ENCODE measurements at regions not wholly inside any gene's neighbourhood (a gene's known extent, or its start where the extent isn't known, plus 50 kb on each side); places are given as distances from the start of the nearest gene placed in this dataset.

DNA sequence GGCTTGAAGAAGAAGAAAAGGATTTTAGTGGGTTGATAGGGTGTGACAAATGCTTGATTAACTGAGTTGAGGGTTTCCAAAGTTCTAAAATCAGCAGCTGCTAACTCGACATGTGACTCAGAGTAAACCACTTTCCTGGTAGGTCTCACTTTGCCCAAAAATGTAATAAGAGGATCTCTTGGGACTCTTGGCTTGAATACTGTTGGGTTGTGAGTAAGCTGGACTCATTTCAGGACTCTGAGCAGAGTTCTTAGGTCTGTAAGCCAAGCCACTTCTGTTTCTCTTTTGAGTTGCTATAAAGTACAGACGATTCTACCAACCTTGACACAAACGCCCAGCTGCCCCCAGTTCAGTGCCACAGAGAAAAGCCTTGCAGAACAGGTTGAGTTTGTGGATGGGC is 241.1 kb downstream of the ZNF621 start:
- Histone ChIP-seq H3K4me1 (no peaks in the 10 kb centered on the region), H3K36me3 (ENCODE audit: low read depth, missing control alignments) (no peaks in the 10 kb centered on the region), H3K9me3 (no peaks in the 10 kb centered on the region), H3K27me3 (no peaks in the 10 kb centered on the region), H3K27ac (no peak overlapping the region), H3K4me3 (no peak overlapping the region)
- intact Hi-C loops (cut with DNase I; ENCODE audit: low total_unique reads) = no loop called here
- 46 to 48% methylated on average over 3 of the region's 3 CpGs for WGBS, 2 donors
- TF ChIP-seq, protein P1, sequence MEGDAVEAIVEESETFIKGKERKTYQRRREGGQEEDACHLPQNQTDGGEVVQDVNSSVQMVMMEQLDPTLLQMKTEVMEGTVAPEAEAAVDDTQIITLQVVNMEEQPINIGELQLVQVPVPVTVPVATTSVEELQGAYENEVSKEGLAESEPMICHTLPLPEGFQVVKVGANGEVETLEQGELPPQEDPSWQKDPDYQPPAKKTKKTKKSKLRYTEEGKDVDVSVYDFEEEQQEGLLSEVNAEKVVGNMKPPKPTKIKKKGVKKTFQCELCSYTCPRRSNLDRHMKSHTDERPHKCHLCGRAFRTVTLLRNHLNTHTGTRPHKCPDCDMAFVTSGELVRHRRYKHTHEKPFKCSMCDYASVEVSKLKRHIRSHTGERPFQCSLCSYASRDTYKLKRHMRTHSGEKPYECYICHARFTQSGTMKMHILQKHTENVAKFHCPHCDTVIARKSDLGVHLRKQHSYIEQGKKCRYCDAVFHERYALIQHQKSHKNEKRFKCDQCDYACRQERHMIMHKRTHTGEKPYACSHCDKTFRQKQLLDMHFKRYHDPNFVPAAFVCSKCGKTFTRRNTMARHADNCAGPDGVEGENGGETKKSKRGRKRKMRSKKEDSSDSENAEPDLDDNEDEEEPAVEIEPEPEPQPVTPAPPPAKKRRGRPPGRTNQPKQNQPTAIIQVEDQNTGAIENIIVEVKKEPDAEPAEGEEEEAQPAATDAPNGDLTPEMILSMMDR (IDR thresholded peaks at IDR 0.05) = no peak
- TF ChIP-seq POLR2A (IDR thresholded peaks at IDR 0.05) = no peak
- DNase-seq = peak; percentile 20

DNA sequence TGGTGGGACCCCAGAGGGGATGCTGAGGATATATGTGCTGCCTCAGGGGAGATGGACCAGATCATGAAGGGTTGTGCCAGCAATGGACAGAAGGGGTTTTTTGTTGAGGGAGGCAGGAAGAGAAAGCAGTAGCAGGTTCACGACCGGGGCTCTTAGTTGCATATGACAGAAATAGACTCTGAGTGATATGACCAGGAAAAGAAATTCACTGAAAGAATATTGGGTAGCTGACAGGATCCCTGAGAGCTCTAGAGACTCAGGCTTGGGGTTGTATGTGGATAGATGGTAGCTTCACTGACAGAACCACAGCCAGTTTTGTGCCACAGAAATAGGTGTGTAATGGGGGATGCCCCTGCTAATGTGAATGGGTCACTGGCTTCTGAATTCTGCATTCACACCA is 241.6 kb downstream of the ZNF621 start:
- DNase-seq = no peak
- 85 to 87% methylated on average over 2 of the region's 2 CpGs for whole genome bisulfite sequencing, 2 donors
- no peaks in the 10 kb centered on the region for H3K9me3 ChIP-seq
- no peak overlapping the region for H3K27ac ChIP-seq
- no peaks in the 10 kb centered on the region for H3K36me3 ChIP-seq (ENCODE audit: low read depth, missing control alignments)
- no peaks in the 10 kb centered on the region for H3K4me1 ChIP-seq
- TF ChIP-seq POLR2A (IDR thresholded peaks at IDR 0.05) = no peak
- TF ChIP-seq, protein P1 (IDR thresholded peaks at IDR 0.05) = no peak
- H3K4me3 ChIP-seq = no peak overlapping the region
- H3K27me3 ChIP-seq = no peaks in the 10 kb centered on the region
- intact Hi-C loops (cut with DNase I; ENCODE audit: low total_unique reads) = no loop called here

DNA sequence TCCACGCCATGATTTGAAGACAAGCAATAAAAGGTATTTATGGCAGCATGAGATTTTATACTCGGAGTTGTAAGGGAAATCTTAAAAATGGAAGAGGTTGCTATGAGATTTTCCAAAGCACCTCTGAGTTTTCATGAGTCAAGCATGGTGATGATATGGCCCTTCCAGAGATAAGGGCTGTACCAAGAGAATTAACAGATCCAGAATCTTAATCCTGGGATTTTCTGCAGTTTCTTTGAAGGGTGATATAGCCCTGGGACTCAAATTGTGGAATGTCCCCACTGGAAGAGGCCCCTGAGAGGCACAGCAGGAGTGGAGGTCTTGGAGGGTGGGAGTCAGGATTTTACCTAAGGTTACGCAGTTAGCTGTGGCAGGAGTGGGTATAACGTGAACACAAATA is 243.3 kb downstream of the ZNF621 start:
- DNase-seq = no peak
- H3K36me3 ChIP-seq (ENCODE audit: low read depth, missing control alignments) = no peaks in the 10 kb centered on the region
- intact Hi-C loops (cut with DNase I; ENCODE audit: low total_unique reads) = no loop called here
- H3K4me1 ChIP-seq = no peaks in the 10 kb centered on the region
- WGBS, 2 donors = 93% methylated on average over 4 of the region's 4 CpGs
- H3K27ac ChIP-seq = no peak overlapping the region
- H3K4me3 ChIP-seq = no peak overlapping the region
- H3K9me3 ChIP-seq = no peaks in the 10 kb centered on the region
- TF ChIP-seq, protein P1 (IDR thresholded peaks at IDR 0.05) = no peak
- no peak for TF ChIP-seq POLR2A (IDR thresholded peaks at IDR 0.05)
- H3K27me3 ChIP-seq = no peaks in the 10 kb centered on the region

DNA sequence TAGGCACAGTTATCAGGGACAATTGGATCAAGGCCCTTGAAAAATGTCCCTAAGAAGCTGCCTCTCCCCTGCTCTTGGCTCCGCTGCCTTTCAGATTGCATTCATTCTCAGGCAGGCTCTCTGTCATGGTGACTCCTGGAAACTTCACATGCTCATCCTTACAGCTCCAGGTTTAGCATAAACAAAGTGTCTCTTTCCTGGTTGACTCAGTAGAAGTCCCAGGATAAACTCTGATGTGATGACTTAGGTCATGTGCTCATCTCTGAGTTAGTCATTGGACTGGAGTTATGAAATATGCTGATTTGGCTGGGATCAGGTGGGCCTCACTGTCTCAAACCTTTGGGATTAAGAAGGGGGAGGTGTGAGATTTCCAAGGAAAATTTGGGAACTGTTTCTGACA is 243.8 kb downstream of the ZNF621 start:
- intact Hi-C loops (cut with DNase I; ENCODE audit: low total_unique reads) = no loop called here
- DNase-seq = no peak

DNA sequence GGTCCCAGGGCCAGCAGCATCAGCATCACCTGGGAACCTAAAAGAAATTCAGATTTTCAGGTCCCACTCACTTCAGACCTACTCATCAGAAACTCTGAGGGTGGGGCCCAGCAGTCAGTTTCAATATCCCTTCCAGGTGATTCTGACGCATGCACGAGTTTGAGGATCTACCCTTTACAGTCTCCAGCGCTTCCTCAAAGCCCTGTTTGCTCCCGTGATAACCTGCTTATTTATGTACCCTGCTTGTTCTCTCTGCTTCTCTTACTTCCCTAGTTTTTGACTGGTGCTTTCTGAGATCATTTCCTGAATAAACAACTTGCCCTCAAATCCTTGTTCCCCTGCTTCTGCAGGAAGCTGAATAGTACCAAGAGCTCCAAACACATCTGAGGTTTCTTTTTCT is 245.3 kb downstream of the ZNF621 start:
- Histone ChIP-seq H3K4me3 (no peak overlapping the region), H3K27ac (no peak overlapping the region), H3K36me3 (ENCODE audit: low read depth, missing control alignments) (no peaks in the 10 kb centered on the region), H3K9me3 (no peaks in the 10 kb centered on the region), H3K4me1 (no peaks in the 10 kb centered on the region), H3K27me3 (no peaks in the 10 kb centered on the region)
- no peak for TF ChIP-seq POLR2A (IDR thresholded peaks at IDR 0.05)
- TF ChIP-seq, protein P1 (IDR thresholded peaks at IDR 0.05) = no peak
- DNase-seq = peak; percentile 19
- intact Hi-C loops (cut with DNase I; ENCODE audit: low total_unique reads) = no loop called here
- 85 to 86% methylated on average over 4 of the region's 4 CpGs for WGBS, 2 donors

More for the DNA sequence above, 243.8 kb downstream of the ZNF621 start:
- H3K27me3 ChIP-seq = no peaks in the 10 kb centered on the region
- no peak overlapping the region for H3K27ac ChIP-seq
- no peaks in the 10 kb centered on the region for H3K4me1 ChIP-seq
- no peaks in the 10 kb centered on the region for H3K9me3 ChIP-seq
- no peak for TF ChIP-seq POLR2A (IDR thresholded peaks at IDR 0.05)
- TF ChIP-seq, protein P1 (IDR thresholded peaks at IDR 0.05) = no peak
- H3K36me3 ChIP-seq (ENCODE audit: low read depth, missing control alignments) = no peaks in the 10 kb centered on the region
- no peak overlapping the region for H3K4me3 ChIP-seq
- WGBS, 2 donors = 67 to 73% methylated on average over 1 of the region's 1 CpG

Measured in testis (tissue), 2 donors.